ENCODE measurements at regions not wholly inside any gene's neighbourhood (a gene's known extent, or its start where the extent isn't known, plus 50 kb on each side); places are given as distances from the start of the nearest gene placed in this dataset.

GRCh38 chr11:91859666-91860065 is 365.0 kb upstream of the FAT3 start:
- Histone ChIP-seq H4K20me1 (ENCODE audit: insufficient read depth, poor library complexity, severe bottlenecking) (no peaks in the 10 kb centered on the region), H3K79me2 (no peaks in the 10 kb centered on the region), H3K9me2 (replicated peaks; ENCODE audit: insufficient read depth) (no peaks in the 10 kb centered on the region), H3K36me3 (replicated peaks; ENCODE audit: insufficient read depth, low read depth) (no peaks in the 10 kb centered on the region), H3K9me3 (ENCODE audit: low read depth) (no peaks in the 10 kb centered on the region), H2AFZ (no peak overlapping the region), H3K4me3 (no peak overlapping the region), H3K4me2 (no peak overlapping the region), H3K27ac (no peak overlapping the region), H3K4me1 (ENCODE audit: insufficient read depth) (no peaks in the 10 kb centered on the region), H3K27me3 (no peaks in the 10 kb centered on the region)
- TF ChIP-seq CTCF (IDR thresholded peaks at IDR 0.05; ENCODE audit: poor library complexity) (no peak), EZH2 (IDR thresholded peaks at IDR 0.05; ENCODE audit: borderline replicate concordance) (no peak), EZH2phosphoT487 (IDR thresholded peaks at IDR 0.05; ENCODE audit: low read depth, severe bottlenecking, unreplicated experiment) (no peak)
- 46% methylated on average over 1 of the region's 1 CpG for WGBS (ENCODE audit: low lambda C conversion rate, missing lambda C conversion rate)
- no peak for DNase-seq (ENCODE audit: low spot score)

- no peak for DNase-seq (ENCODE audit: low spot score)
- Histone ChIP-seq H3K36me3 (replicated peaks; ENCODE audit: insufficient read depth, low read depth) (no peaks in the 10 kb centered on the region), H2AFZ (no peak overlapping the region), H3K4me2 (no peak overlapping the region), H3K9me3 (ENCODE audit: low read depth) (no peaks in the 10 kb centered on the region), H3K27me3 (no peaks in the 10 kb centered on the region), H3K27ac (no peak overlapping the region), H3K9me2 (replicated peaks; ENCODE audit: insufficient read depth) (no peaks in the 10 kb centered on the region), H3K4me3 (no peak overlapping the region), H3K79me2 (no peaks in the 10 kb centered on the region), H3K4me1 (ENCODE audit: insufficient read depth) (no peaks in the 10 kb centered on the region), H4K20me1 (ENCODE audit: insufficient read depth, poor library complexity, severe bottlenecking) (no peaks in the 10 kb centered on the region)
- WGBS (ENCODE audit: low lambda C conversion rate, missing lambda C conversion rate) = 90% methylated on average over 1 of the region's 1 CpG
- no peak for TF ChIP-seq CTCF (IDR thresholded peaks at IDR 0.05; ENCODE audit: poor library complexity)
- no peak for TF ChIP-seq EZH2phosphoT487 (IDR thresholded peaks at IDR 0.05; ENCODE audit: low read depth, severe bottlenecking, unreplicated experiment)
- TF ChIP-seq EZH2 (IDR thresholded peaks at IDR 0.05; ENCODE audit: borderline replicate concordance) = no peak
Observed at GRCh38 chr11:91857179-91857578, 367.4 kb upstream of the FAT3 start.

- H3K27me3 ChIP-seq = no peaks in the 10 kb centered on the region
- H3K9me2 ChIP-seq (replicated peaks; ENCODE audit: insufficient read depth) = no peaks in the 10 kb centered on the region
- no peak overlapping the region for H3K4me3 ChIP-seq
- no peaks in the 10 kb centered on the region for H4K20me1 ChIP-seq (ENCODE audit: insufficient read depth, poor library complexity, severe bottlenecking)
- H3K36me3 ChIP-seq (replicated peaks; ENCODE audit: insufficient read depth, low read depth) = no peaks in the 10 kb centered on the region
- no peak overlapping the region for H3K4me2 ChIP-seq
- H3K9me3 ChIP-seq (ENCODE audit: low read depth) = no peaks in the 10 kb centered on the region
- no peaks in the 10 kb centered on the region for H3K4me1 ChIP-seq (ENCODE audit: insufficient read depth)
- DNase-seq (ENCODE audit: low spot score) = no peak
- 68% methylated on average over 1 of the region's 1 CpG for WGBS (ENCODE audit: low lambda C conversion rate, missing lambda C conversion rate)
- no peaks in the 10 kb centered on the region for H3K79me2 ChIP-seq
- TF ChIP-seq CTCF (IDR thresholded peaks at IDR 0.05; ENCODE audit: poor library complexity) (no peak), EZH2 (IDR thresholded peaks at IDR 0.05; ENCODE audit: borderline replicate concordance) (no peak), EZH2phosphoT487 (IDR thresholded peaks at IDR 0.05; ENCODE audit: low read depth, severe bottlenecking, unreplicated experiment) (no peak)
- H3K27ac ChIP-seq = no peak overlapping the region
- H2AFZ ChIP-seq = no peak overlapping the region
Observed at GRCh38 chr11:91854780-91855179, 369.8 kb upstream of the FAT3 start.

- DNase-seq (ENCODE audit: low spot score) = no peak
- H3K27ac ChIP-seq = no peak overlapping the region
- H2AFZ ChIP-seq = no peak overlapping the region
- no peaks in the 10 kb centered on the region for H3K79me2 ChIP-seq
- no peaks in the 10 kb centered on the region for H3K9me2 ChIP-seq (replicated peaks; ENCODE audit: insufficient read depth)
- H3K27me3 ChIP-seq = no peaks in the 10 kb centered on the region
- no peaks in the 10 kb centered on the region for H3K36me3 ChIP-seq (replicated peaks; ENCODE audit: insufficient read depth, low read depth)
- H4K20me1 ChIP-seq (ENCODE audit: insufficient read depth, poor library complexity, severe bottlenecking) = no peaks in the 10 kb centered on the region
- H3K4me1 ChIP-seq (ENCODE audit: insufficient read depth) = no peaks in the 10 kb centered on the region
- H3K4me3 ChIP-seq = no peak overlapping the region
- TF ChIP-seq EZH2 (IDR thresholded peaks at IDR 0.05; ENCODE audit: borderline replicate concordance) (no peak), CTCF (IDR thresholded peaks at IDR 0.05; ENCODE audit: poor library complexity) (no peak), EZH2phosphoT487 (IDR thresholded peaks at IDR 0.05; ENCODE audit: low read depth, severe bottlenecking, unreplicated experiment) (no peak)
- no peaks in the 10 kb centered on the region for H3K9me3 ChIP-seq (ENCODE audit: low read depth)
- no peak overlapping the region for H3K4me2 ChIP-seq
Observed at GRCh38 chr11:91854171-91854570, 370.4 kb upstream of the FAT3 start.

All from hepatocyte (in vitro differentiated cells).